A549 (cell line): ENCODE measurements at regions not wholly inside any gene's neighbourhood (a gene's known extent, or its start where the extent isn't known, plus 50 kb on each side); places are given as distances from the start of the nearest gene placed in this dataset.

Source experiments
- BHLHE40 ChIP-seq: IDR thresholded peaks from 2 replicates; pipeline ENCODE4 v1.6.1; 2012; ENCODE audit warnings: low read depth, low read length, inconsistent platforms
- POLR2A ChIP-seq: IDR thresholded peaks from 2 replicates; pipeline ENCODE4 v1.6.1; 2012; ENCODE audit warnings: mild to moderate bottlenecking, low read length
- ZNF302 ChIP-seq: fragments of 250-450 bp; sonication (Bioruptor Pico); IDR thresholded peaks from 2 replicates; pipeline ENCODE4 v1.9.0; 2021; ENCODE audit warnings: inconsistent platforms, mild to moderate bottlenecking, moderate library complexity

- no peak for TF ChIP-seq BHLHE40
- no peak for TF ChIP-seq ZNF302
- TF ChIP-seq POLR2A = no peak
Measured at GRCh38 chr5:110855961-110856360, 117.2 kb downstream of the SLC25A46 start.
